NCI-H82 (cell line): ENCODE measurements at regions not wholly inside any gene's neighbourhood (a gene's known extent, or its start where the extent isn't known, plus 50 kb on each side); places are given as distances from the start of the nearest gene placed in this dataset.

Experiments
- DNase-seq: peaks from one replicate; lab custom pipeline; 2025; lab: John Stamatoyannopoulos, UW

DNA sequence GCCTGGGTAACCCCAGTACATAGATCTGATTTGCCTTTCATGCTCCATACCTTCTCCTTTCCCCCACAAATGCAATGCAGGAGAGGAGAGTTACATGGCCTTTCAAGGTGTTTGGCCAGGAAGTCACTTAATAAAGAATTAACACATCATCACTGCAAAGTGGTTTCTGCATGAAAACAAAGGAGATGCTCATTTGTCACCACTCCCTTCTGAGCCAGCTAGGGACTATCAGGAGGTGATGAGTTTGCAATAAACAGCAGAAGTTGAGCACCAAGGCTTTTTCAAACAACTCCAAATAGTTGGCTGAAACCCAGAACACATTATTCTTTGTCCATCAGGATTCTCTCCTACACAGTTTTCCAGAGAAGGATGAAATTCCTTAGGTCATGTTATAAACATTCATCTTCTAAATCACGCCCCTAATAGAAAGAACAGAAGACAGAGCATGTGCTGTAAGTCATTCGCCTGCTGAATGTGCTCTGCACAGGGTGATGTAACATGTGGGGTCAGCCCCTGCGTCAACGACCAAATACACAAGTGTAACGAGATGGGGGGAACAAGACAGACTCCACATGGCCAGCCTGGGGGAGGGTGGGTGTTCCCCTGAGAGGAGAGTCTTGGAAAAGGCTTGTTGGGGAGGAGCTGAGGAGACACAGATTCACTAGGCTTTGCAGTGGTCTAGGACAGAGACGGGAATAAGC is 87.3 kb upstream of the RMDN2 start:
- DNase-seq = no peak

DNA sequence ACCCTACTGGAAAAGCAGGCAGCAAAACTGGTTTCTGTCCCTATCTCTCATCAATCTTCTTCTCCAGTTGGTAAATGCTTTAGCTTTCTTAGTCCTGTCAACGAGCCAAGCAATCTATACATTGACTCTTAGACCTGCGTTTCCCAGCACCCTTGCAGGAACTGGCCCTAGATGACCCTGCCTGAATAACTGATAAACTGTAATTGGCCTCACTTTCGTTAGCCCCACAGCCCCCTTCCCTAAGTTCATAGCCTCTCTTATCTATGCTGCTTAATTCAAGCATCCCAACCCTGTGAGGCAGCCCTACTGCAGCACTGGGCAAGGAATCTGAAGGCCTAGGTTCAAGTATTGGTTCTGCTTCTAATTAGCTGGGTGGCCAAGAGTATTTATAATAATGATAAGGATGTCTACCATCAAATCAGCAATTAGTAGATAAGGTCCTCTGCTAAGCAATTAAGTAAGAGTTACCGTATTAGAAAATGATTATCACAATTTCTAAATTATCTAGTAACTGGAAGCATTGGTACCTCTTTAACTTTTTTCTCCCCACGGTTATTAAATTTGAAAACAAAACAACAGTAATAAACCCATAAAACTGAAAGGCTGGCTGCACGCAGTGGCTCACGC is 86.4 kb upstream of the RMDN2 start:
- no peak for DNase-seq

DNA sequence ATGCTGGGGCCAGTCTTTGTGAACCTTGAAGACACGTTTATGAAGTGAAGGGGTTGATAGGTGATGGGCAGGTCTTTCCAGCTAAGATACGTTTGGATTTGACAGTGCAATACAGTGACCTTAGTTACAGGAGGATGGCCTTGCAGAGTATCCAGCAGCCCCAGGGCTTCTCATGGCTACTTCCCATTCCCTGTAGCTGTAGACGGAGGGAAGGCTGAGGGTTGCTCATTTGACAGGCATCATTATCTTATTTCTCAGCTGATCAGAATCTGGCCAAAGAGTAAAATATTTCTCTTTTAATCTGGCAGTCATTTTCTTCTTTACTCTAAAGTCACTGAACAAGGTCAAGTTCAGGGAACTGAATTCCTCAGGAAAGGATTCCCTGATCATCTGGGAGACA is 85.1 kb upstream of the RMDN2 start:
- DNase-seq = no peak

DNA sequence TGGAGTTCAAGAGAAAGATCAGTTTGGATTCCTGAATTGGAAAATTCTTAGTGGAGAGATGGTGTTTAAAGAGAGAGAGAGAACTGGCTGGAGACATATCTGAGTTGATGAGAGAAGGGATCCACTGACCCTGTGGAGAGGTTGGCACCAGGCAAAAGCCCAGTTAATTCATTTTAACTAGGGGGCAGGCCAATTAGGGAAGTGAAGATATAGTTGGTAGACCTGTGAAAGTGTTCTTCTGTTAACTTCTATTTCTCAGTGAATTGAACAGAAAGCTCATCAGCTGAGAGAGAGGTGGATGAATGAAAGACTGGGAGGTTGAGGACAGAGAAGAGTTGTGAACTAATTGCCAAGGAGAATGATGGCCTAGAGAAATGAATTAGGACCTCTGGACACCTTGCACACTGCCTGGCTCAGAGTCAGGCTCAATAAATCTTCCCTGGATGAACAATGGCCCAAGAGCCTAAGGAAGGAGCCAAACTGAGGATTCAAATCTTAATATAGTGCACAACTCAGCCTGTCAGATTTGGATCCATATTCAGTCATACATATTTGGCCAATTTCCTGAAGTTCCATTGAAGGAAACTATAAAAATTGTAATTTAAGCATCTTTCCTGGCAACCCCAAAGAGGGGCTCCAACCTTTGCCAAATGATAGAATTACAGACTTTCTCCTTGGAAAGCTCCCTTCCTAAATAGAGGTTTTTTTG is 82.2 kb upstream of the RMDN2 start:
- no peak for DNase-seq

DNA sequence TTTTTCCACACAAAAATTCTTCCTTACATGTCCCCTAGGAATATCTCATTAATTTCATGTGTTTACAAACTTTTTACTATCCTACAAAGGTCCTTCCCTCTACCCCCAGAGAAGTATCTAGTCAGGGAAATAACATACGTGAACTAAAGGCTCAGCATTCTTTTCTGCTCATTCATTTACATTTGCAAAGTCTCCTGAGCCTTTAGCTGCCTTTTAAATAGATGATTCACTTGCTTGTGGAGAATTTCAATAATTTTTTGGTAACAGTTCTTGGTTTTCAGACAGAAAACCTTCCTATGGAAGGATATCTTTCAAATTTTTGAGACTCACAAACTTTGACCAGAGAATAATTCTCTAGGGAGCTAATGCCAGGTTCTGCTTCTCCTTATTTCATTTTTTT is 81.5 kb upstream of the RMDN2 start:
- DNase-seq = no peak

DNA sequence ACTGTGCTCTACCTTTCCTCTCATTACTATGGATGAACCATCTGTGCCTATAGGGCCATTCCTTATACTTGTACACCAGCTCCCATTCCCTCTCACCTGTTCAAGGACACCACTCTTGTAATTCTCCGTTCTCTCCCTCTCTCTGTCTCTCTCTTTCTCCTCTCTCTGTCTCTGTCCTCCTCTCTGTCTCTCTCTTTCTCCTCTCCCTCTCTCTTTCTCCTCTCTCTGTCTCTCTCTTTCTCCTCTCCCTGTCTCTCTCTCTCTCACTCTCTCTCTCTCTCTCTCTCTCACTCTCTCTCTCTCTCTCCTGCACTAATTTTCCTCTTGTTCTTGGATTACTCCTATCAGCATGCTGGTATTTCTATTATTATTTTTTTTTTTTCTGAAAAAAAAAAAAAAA is 78.9 kb upstream of the RMDN2 start:
- no peak for DNase-seq

DNA sequence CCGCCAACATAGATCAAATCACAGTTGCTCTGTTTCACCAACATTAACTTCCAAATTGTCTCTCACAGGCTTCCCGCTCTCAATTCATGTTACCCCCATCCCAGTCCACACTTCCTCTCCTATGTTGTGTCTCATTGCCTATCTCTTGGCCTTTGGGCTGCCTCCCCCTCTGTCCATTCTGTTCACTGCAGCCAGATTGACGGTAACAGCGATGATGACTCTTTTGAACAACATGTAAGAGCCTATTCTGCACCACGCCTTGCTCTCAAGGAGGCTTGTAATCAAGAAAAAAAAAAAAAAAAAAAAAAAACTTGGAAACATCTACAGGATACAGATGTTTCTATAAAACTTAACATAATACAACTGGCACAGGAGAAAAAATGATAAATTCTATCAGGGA is 77.3 kb upstream of the RMDN2 start:
- no peak for DNase-seq

DNA sequence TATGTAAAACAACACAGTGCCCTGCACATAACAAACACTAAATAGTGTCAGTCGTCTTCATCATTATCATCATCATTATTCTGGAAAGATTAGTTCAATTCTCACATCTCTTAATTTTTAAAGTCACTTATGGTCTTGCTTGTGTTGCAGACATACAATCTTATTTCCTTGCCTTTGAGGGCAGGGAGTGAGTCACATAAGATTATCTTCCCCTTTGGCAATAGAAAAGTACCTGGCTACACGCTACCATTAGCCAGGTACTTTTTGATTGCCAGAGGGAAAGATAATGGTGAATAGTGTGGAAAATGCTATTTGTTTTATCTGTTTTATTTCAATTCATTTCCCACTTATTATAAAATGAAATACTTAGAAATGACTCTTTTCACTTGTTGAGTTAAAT is 76.6 kb upstream of the RMDN2 start:
- DNase-seq = no peak

DNA sequence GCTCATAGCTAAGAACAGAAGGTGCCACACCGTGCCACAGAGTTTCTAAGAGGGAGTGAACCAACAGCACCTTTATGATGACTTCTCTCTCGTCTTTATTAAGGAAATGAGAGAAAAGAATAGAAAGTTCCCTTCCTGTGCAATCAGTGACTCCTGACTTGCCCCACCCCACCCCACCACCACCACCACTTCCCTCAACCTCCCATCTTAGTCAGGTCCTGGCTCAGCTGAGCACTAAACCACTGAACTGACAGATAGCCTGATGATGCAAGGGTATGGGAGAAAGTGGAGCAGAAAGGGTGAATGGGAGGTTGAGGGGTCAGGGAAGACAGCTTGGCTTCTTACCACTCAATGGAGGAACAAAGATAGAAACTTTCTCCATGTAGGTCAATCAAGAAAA is 75.2 kb upstream of the RMDN2 start:
- no peak for DNase-seq

DNA sequence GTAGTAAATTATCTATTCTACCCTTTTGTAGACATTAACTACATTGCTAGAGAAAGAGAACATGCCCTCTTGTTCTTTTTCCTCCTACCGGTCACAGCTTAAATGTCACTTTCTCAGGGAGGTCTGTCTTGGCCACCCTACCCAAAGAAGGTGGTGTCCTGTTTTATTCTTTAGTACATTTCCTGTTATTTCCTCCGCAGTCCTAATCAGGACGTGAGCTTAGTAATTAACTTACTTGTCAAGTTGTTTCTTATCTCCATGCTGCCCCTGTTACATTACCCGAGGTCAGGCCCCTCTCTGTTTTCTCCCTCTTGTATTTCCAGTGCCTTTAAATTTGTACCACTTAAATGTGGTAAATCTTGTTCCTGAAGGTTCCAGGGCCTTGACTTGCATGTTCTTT is 73.7 kb upstream of the RMDN2 start:
- DNase-seq = no peak

DNA sequence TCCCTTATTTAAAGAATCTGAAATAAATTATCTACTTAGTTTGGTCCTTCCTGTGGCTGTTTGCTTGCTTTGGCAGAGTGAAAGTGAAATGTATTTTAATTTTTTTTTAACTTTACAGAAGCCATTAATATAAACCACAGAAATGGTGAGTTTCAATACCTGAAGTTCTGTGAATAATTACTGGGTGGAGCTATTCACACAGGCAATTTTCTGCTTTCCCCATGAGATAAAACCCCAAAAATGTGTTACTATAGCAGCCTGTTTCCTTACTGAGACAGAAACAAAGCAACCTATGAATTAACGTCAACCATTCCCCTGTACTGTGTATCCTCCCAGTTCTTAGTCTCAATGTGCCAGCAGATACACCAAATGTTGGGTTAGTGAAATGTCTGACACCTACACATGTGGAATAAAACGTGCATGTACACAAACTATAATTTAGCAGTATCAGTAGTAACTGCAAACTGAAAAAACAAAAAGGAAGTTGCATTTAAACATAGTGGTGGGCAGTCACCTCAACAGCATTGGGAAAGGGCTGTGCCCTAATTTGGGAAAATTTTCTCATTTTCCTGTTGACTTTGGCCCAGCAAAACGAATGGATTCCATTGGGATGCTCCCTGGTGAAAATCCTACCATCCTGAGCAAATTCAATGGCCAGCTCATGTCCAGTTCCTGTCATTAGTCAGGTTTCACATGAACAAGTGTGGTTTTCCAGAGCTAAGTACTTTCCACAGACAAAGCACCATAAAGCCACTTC is 73.1 kb upstream of the RMDN2 start:
- DNase-seq = no peak

DNA sequence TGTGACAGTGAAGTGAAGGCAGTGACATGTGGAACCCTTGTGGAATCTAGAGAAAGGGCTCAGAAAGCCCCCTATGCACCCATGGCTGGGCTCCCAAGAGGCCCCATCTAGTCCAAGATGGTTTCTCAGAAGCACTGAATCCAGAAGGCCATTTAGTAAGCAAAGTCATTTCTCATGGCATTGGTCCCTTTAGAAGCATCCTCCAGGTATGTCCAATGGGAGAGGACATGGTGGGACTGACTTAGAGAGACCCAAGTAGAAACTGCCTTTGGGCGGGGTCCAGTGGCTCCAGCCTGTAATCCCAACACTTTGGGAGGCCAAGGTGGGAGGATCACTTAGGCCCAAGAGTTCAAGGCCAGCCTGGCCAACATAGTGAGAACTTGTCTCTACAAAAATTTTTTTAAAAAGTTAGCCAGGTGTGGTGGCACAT is 72.5 kb upstream of the RMDN2 start:
- DNase-seq = no peak

DNA sequence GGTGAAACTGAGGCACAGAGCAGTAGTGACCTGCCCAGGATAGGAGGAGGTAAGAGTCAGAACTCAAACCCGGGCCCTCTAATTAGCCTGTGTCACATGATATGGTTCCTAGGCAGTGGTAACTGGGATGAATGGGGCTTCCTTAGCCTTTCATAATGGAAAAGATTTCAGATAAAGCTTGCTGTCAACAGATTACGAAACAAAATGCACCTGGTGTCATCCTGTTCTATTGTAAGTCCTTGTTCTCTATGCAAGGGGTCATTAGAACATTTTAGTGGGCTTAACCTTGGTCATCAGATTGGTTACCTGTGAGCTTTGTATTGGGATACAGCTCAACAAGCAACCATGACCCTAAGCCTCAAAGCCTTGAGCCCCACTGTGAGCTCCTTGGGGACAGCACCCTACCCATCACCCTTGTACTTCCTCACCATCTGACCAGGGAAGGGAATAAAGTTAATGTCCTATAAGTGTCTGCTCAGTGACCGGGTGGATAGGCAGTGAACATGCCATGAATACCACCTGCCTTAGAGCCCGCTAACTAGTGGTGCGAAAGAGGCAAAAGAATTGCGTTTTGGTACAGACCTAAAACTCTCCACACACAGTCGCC is 70.3 kb upstream of the RMDN2 start:
- no peak for DNase-seq

DNA sequence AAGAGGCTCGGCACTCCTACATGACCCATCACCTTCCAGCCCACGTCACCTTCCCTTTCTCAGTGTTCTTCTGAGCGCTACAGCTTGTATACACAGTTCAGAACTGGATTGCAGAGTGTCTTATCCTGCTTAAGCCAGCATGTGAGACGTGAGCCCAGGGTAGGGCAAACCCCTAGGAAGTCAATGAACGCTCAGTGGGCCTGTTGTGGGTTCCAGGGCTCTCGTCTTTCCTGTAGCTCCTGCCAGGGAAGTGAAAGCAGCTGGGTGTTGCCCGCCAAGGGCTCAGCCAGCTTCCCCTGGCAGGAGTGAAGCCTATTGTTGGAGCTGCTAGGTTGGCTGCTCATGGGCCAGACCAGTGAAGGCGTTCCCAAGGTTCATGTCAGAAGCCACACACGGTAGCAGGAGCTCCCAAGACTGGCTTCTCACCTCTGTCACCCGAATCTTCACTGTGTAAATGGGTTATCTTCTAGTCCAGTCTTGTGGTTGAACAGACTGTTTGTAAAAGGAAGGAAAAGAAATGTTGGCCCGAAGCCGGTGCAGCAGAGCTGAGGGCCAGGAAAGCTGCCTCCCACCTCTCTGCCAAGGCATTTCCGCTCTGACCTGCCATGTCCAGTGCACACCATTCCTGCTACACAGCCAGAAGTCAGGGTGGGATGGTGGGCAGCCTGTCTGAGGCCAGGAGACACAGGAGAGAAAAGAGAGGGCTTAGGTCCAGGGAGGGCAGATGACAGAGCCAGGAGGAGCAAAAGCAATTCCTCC is 69.6 kb upstream of the RMDN2 start:
- no peak for DNase-seq

DNA sequence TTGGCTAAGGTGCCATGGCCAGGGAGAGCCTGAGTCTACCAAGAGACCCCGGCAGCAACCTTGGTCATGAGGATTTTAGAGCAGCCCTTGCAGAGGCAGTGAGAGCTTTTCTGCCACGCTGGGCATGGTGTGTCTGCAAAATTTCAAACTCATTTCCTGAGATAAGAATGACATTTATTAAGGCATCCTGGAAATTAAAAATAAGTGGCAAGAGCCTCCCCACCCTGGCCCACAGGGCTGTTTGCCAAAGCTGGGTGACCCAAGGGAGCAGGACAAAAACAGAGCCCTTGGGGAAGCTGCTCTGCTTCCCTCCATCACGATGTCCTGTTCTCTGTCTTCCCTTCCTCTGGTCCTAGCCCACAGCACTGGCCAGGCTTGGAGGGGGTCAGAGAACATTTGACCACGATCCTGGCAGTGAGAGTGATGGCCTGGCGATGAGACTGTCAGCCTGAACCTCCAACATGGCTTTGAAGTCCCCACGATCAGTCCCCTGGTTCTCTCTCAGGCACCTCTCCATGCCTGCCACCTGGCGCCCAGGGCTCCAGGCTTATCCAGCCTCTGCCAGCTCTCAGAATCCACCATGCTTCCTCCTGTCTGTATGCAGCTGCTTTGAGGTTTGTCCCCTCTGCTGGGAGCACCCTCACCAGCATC is 68.9 kb upstream of the RMDN2 start:
- DNase-seq = no peak

DNA sequence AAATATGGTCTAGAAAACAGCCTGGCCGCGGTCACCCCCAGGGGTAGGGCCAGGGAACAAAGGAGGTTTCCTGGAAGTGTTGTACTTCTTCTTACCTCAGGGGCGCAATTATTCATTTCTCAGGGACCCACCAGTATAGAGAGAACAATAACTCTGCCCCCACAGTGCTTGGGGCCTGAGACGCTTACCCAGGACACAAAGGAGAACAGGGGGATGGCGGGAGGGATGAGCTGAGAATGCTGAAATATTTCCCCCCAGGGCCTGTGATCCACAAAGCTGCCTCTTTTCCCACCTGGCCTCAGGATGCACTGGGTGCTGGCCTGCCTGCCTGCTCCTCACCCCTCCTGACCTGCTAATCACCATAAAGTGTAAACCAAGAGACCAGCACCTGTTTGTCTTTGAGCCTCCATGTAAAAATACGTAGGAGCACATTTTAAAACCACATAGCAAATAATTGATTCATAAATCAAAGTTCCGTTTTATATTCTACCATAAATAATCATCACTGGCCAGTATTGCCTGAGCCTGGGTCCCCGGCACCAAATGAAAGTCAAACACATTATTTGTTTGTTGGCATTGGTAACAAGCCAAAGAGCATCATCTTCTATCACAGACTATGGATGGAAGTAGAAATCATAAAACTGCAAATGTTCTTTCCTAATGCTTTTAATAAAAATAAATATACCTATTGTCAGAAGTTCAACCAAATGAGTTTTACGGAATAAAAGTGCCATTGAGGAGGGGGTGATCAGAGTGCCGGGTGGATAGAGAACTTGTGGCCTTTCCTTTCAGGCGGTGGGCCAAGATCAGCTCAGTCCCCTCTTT is 67.3 kb upstream of the RMDN2 start:
- no peak for DNase-seq

DNA sequence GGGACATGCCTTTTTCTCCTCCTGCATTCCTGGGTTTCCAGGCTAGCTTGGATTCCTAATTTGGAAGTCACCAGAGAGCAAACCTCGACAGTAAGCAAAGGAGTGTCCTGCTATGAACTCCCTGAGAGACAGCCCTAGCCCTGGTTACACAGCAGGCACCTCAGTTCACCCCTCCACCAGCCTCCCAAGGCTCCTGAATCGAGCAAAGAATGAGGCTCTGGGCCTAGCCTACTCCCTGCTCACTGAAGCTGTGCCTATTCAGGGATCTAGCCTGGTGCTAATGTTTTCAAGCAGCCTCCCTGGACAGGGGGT is 66.7 kb upstream of the RMDN2 start:
- DNase-seq = peak; percentile 20

DNA sequence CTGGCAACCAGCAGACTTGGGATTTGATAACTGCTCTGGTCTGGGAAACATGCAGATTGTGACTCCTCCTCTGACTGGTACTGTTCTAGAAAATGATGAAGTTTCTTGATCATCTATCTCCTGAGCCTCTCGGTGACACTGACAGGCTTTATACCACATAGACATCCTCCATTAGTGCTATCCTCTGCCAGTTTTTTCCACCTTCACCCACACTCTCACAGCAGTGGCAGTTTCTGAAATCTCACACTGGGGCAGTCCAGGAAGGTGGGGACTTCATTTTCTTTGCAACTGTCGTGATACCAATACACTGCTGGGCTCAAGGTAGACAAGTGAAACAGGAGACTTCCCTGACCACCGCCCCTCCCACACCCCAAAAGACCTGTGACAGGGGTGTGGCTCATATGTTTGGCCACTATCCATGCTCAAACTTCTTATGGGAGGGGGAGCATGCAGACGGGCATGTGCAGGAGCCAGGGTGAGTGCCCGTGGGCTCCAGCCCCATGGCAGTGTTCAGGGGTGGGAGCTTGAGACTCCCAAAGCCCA is 66.3 kb upstream of the RMDN2 start:
- DNase-seq = no peak

DNA sequence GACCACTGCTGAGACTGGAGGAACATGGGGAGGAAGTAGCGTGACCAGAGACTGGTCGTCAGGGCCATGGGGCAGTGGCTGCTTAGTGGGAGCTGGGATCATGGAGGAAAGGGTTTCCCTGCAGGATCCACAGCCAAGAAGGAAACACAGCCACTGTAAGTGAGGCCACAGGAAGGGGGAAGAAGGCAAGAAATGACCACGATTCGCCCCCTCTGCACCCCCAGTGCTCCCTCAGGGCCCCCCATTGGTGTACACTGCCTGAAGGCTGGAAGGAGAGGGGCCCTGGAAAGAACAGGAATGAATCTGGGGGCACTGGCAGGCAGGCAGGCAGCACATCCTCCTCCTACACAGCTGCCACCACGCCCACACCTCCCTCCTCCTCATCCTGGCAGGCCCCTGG is 62.5 kb upstream of the RMDN2 start:
- DNase-seq = no peak

DNA sequence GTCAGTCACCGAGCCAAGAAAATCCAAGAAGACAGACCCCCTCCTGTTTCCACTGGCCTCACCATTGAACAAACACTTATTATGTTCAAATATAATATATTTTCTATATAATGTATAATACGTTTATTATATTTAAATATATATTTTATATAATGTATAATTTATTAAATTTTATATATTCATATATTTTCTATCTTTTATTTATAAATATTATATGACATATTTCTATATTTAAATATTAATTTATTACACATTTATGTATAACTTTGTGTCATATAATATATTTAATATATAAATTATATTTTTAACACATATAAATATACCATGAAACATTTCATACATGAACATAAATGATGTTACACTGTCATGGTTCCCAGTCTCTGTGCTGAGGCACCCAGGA is 60.9 kb upstream of the RMDN2 start:
- no peak for DNase-seq
